Thyroid gland (tissue), 4 donors: ENCODE measurements at regions not wholly inside any gene's neighbourhood (a gene's known extent, or its start where the extent isn't known, plus 50 kb on each side); places are given as distances from the start of the nearest gene placed in this dataset.

Source experiments
- POLR2A ChIP-seq, 2 donors: fragments of 450-650 bp; IDR thresholded peaks; one replicate each; pipeline ENCODE4 v1.6.1; 2017; ENCODE audit warnings: antibody characterized with exemption in 2 of 2, mild to moderate bottlenecking in 2 of 2, moderate library complexity in 1 of 2
- TF ChIP-seq, protein P1 (sequence below), 6 experiments: fragments of 200-600 bp in 3 of 6; fragments of 450-650 bp in 3 of 6; sonication (generic) in 3 of 6; IDR thresholded peaks; one replicate each; pipeline ENCODE4 v1.5.1; 2016 to 2019; ENCODE audit warnings: antibody characterized with exemption in 6 of 6, mild to moderate bottlenecking in 2 of 6, inconsistent platforms in 1 of 6, moderate library complexity in 1 of 6

DNA sequence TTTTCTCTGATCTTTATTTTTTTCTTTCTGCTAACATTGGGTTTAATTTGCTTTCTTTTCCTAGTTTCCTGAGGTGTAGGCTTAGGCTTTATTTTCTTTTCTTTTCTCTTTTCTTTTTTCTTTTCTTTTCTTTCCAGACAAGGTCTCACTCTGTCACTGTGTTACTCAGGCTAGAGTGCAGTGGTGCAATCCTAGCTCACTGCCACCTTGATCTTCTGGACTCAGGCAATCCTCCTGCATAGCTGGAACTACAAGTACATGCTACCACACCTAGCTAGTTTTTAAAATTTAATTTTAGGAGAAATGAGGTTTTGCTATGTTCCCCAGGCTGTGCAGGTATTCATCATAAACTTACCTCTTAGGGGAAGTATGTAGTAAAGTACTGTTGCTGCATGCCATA, 197.8 kb upstream of the ANKRD50 start:
- TF ChIP-seq, protein P1, sequence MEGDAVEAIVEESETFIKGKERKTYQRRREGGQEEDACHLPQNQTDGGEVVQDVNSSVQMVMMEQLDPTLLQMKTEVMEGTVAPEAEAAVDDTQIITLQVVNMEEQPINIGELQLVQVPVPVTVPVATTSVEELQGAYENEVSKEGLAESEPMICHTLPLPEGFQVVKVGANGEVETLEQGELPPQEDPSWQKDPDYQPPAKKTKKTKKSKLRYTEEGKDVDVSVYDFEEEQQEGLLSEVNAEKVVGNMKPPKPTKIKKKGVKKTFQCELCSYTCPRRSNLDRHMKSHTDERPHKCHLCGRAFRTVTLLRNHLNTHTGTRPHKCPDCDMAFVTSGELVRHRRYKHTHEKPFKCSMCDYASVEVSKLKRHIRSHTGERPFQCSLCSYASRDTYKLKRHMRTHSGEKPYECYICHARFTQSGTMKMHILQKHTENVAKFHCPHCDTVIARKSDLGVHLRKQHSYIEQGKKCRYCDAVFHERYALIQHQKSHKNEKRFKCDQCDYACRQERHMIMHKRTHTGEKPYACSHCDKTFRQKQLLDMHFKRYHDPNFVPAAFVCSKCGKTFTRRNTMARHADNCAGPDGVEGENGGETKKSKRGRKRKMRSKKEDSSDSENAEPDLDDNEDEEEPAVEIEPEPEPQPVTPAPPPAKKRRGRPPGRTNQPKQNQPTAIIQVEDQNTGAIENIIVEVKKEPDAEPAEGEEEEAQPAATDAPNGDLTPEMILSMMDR (IDR thresholded peaks at IDR 0.05) = no peak
- no peak for TF ChIP-seq POLR2A (IDR thresholded peaks at IDR 0.05)
